OCI-LY3 (cell line): ENCODE measurements at regions not wholly inside any gene's neighbourhood (a gene's known extent, or its start where the extent isn't known, plus 50 kb on each side); places are given as distances from the start of the nearest gene placed in this dataset.

Source experiments
- H2AFZ ChIP-seq: fragments of 200-600, 300-600 bp; shearing (Covaris generic); 2 replicates; pipeline ENCODE4 v1.6.0; 2014; ENCODE audit warnings: antibody characterized with exemption, low read depth, low read length
- H3K27ac ChIP-seq: fragments of 200-600, 300-600 bp; sonication (generic); 2 replicates; pipeline ENCODE4 v1.5.1; 2014; ENCODE audit warnings: mild to moderate bottlenecking, low read length, moderate library complexity, mixed read lengths
- H3K27me3 ChIP-seq: fragments of 200-600, 300-600 bp; sonication (generic); 2 replicates; pipeline ENCODE4 v1.6.1; 2014; ENCODE audit warnings: low read depth, low read length, mixed read lengths
- H3K36me3 ChIP-seq: fragments of 200-600, 300-600 bp; sonication (generic); replicated peaks from 2 replicates; pipeline ENCODE3; 2014; ENCODE audit warnings: low read depth, low read length, mixed read lengths
- H3K4me1 ChIP-seq: fragments of 300-600, 200-600 bp; sonication (generic); 2 replicates; pipeline ENCODE4 v1.6.1; 2014; ENCODE audit warnings: low read length, mixed read lengths
- H3K4me2 ChIP-seq: fragments of 200-600, 300-600 bp; sonication (generic); 2 replicates; pipeline ENCODE4 v1.6.1; 2014; ENCODE audit warnings: low read length, mixed read lengths
- H3K4me3 ChIP-seq: fragments of 300-600, 200-600 bp; sonication (generic); 2 replicates; pipeline ENCODE4 v1.5.1; 2014; ENCODE audit warnings: antibody characterized with exemption, mild to moderate bottlenecking, low read length, moderate library complexity
- H3K79me2 ChIP-seq: fragments of 300-600, 200-600 bp; shearing (Covaris generic); 2 replicates; pipeline ENCODE4 v1.6.1; 2014; ENCODE audit warnings: mild to moderate bottlenecking, low read length, mixed read lengths
- H3K9ac ChIP-seq: fragments of 300-600, 200-600 bp; shearing (Covaris generic); 2 replicates; pipeline ENCODE4 v1.6.0; 2014; ENCODE audit warnings: mild to moderate bottlenecking, low read length, moderate library complexity
- H3K9me3 ChIP-seq: fragments of 200-600, 300-600 bp; shearing (Covaris generic); 2 replicates; pipeline ENCODE4 v1.6.1; 2014; ENCODE audit warnings: low read length, mixed read lengths; ENCODE audit not compliant: insufficient read depth
- H4K20me1 ChIP-seq: fragments of 200-600, 300-600 bp; sonication (generic); 2 replicates; pipeline ENCODE4 v1.6.1; 2016; ENCODE audit warnings: low read length, mixed read lengths; ENCODE audit not compliant: insufficient read depth
- CTCF ChIP-seq: fragments of 200-600, 300-600 bp; sonication (generic); IDR thresholded peaks from 2 replicates; pipeline ENCODE4 v1.5.1; 2014; ENCODE audit warnings: antibody characterized with exemption, low read length, low read depth
- EZH2phosphoT487 ChIP-seq: fragments of 200-600 bp; shearing (Covaris generic); IDR thresholded peaks from 2 replicates; pipeline ENCODE4 v1.6.1; 2018; ENCODE audit warnings: antibody characterized with exemption, mixed run types, low read depth

- no peak overlapping the region for H2AFZ ChIP-seq
Measured at GRCh38 chr6:101259505-101259904, 134.0 kb upstream of the GRIK2 start.

GRCh38 chr6:101263596-101263995 lies 129.9 kb upstream of the GRIK2 start:
- H3K4me2 ChIP-seq, result no peak overlapping the region
- H3K9me3 ChIP-seq, result no peaks in the 10 kb centered on the region
- TF ChIP-seq CTCF (no peak), EZH2phosphoT487 (no peak)
- no peaks in the 10 kb centered on the region for H3K27me3 ChIP-seq
- no peak overlapping the region for H2AFZ ChIP-seq
- no peaks in the 10 kb centered on the region for H4K20me1 ChIP-seq
- H3K4me1 ChIP-seq, result peaks cover 5% of the 10 kb centered on the region; the same call in 1 of the 2 replicates
- H3K36me3 ChIP-seq, result no peaks in the 10 kb centered on the region
- H3K79me2 ChIP-seq, result no peaks in the 10 kb centered on the region
- no peak overlapping the region for H3K9ac ChIP-seq
- no peak overlapping the region for H3K27ac ChIP-seq
- H3K4me3 ChIP-seq, result no peak overlapping the region

More at GRCh38 chr6:101259505-101259904, 134.0 kb upstream of the GRIK2 start:
- TF ChIP-seq CTCF (no peak), EZH2phosphoT487 (no peak)
- no peaks in the 10 kb centered on the region for H4K20me1 ChIP-seq
- H3K36me3 ChIP-seq, result no peaks in the 10 kb centered on the region
- H3K27me3 ChIP-seq, result no peaks in the 10 kb centered on the region
- H3K27ac ChIP-seq, result no peak overlapping the region
- H3K79me2 ChIP-seq, result no peaks in the 10 kb centered on the region
- H3K4me3 ChIP-seq, result no peak overlapping the region
- no peak overlapping the region for H3K9ac ChIP-seq
- no peak overlapping the region for H3K4me2 ChIP-seq
- H3K4me1 ChIP-seq, result peaks cover 5% of the 10 kb centered on the region; the same call in 1 of the 2 replicates
- H3K9me3 ChIP-seq, result no peaks in the 10 kb centered on the region

- Histone ChIP-seq H3K9ac (no peak overlapping the region), H3K4me1 (peaks cover 5% of the 10 kb centered on the region; the same call in 1 of the 2 replicates), H3K36me3 (no peaks in the 10 kb centered on the region), H3K4me2 (no peak overlapping the region), H3K4me3 (no peak overlapping the region), H2AFZ (no peak overlapping the region), H3K79me2 (no peaks in the 10 kb centered on the region), H3K9me3 (no peaks in the 10 kb centered on the region), H3K27me3 (no peaks in the 10 kb centered on the region), H3K27ac (no peak overlapping the region), H4K20me1 (no peaks in the 10 kb centered on the region)
- TF ChIP-seq CTCF (no peak), EZH2phosphoT487 (no peak)
Measured at GRCh38 chr6:101266063-101266462, 127.4 kb upstream of the GRIK2 start.

- H2AFZ ChIP-seq, result no peak overlapping the region
- H3K27me3 ChIP-seq, result no peaks in the 10 kb centered on the region
Measured at GRCh38 chr6:101268541-101268940, 125.0 kb upstream of the GRIK2 start.

More at GRCh38 chr6:101268541-101268940, 125.0 kb upstream of the GRIK2 start:
- Histone ChIP-seq H3K4me3 (no peak overlapping the region), H3K9me3 (no peaks in the 10 kb centered on the region), H3K27ac (no peak overlapping the region), H3K4me2 (no peak overlapping the region), H3K79me2 (no peaks in the 10 kb centered on the region), H4K20me1 (no peaks in the 10 kb centered on the region), H3K4me1 (no peaks in the 10 kb centered on the region; the same call in 1 of the 2 replicates), H3K9ac (no peak overlapping the region), H3K36me3 (no peaks in the 10 kb centered on the region)
- no peak for TF ChIP-seq EZH2phosphoT487
- TF ChIP-seq CTCF, result no peak
